ENCODE measurements at regions not wholly inside any gene's neighbourhood (a gene's known extent, or its start where the extent isn't known, plus 50 kb on each side); places are given as distances from the start of the nearest gene placed in this dataset.

DNA sequence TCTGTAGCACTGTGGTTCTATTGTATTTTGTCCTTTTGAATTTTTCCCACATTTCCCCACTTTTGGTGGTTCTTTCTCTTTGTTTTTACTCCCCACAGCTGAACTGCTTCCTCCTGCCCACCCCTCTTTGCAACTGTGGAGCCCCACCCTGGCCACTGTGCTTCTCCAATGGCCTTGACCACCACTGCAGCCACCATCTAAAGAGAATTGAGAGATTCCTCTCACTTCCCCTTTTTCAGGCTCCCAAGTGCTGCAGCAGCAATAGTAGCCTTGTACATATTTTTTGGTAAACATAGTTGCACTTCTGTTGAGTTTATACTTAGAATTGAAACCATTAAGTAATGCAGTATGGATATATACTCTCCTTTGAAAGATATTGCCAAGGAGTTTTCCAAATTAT, 51.3 kb upstream of the FRMPD3 start:
- Histone ChIP-seq H3K27ac (ENCODE audit: extremely low read length, insufficient read depth, low read length) (no peak overlapping the region), H3K36me3 (replicated peaks in 1 of 2; ENCODE audit: control insufficient read depth in 1 of 2, insufficient read depth in 2 of 2, low read length in 2 of 2) (no peaks in the 10 kb centered on the region), H3K27me3 (ENCODE audit: control insufficient read depth in 1 of 2, insufficient read depth in 2 of 2, low read length in 2 of 2) (no peaks in the 10 kb centered on the region), H3K4me2 (ENCODE audit: low read depth, low read length) (no peak overlapping the region), H3K4me1 (ENCODE audit: insufficient read depth, low read length) (no peaks in the 10 kb centered on the region), H2AFZ (ENCODE audit: low read length) (no peak overlapping the region), H3K9me3 (ENCODE audit: low read length) (no peaks in the 10 kb centered on the region), H4K20me1 (ENCODE audit: insufficient read depth, low read length) (no peaks in the 10 kb centered on the region), H3K79me2 (ENCODE audit: insufficient read depth, low read length) (no peaks in the 10 kb centered on the region), H3K4me3 (replicated peaks in 1 of 3; ENCODE audit: insufficient read depth in 1 of 3, low read depth in 2 of 3, low read length in 3 of 3) (no peak overlapping the region), H3K9ac (ENCODE audit: insufficient read depth, low read depth, low read length) (no peak overlapping the region)
- DNase-seq (ENCODE audit: low spot score), result no peak
- CTCF ChIA-PET (ENCODE audit: low intra/inter-chr PET ratio, low total read pairs), result no interaction called here
- POLR2A ChIA-PET, result no interaction called here
- intact Hi-C loops (cut with micrococcal nuclease; ENCODE audit: unreplicated experiment) (no loop called here), in situ Hi-C loops (cut with HindIII; ENCODE audit: extremely low pct_ligation_motif_present, low pct_unique_long_range_greater_than_20kb) (no loop called here)
- TF ChIP-seq NPAS2 (CRISPR knock-in tag; IDR thresholded peaks at IDR 0.05; ENCODE audit: borderline replicate concordance) (no peak), ZNF614 (CRISPR knock-in tag; IDR thresholded peaks at IDR 0.05; ENCODE audit: borderline replicate concordance) (no peak), RFX3 (CRISPR knock-in tag; IDR thresholded peaks at IDR 0.05) (no peak), SP2 (CRISPR knock-in tag; IDR thresholded peaks at IDR 0.05) (no peak), HDAC2 (CRISPR knock-in tag; IDR thresholded peaks at IDR 0.05) (no peak), MED13 (CRISPR knock-in tag; IDR thresholded peaks at IDR 0.05) (no peak), CBX2 (IDR thresholded peaks at IDR 0.05; ENCODE audit: low read depth, low read length) (no peak), CBX2 (CRISPR knock-in tag; IDR thresholded peaks at IDR 0.05; ENCODE audit: low read depth) (no peak), ZNF768 (CRISPR knock-in tag; IDR thresholded peaks at IDR 0.05) (no peak), RFX1 (IDR thresholded peaks at IDR 0.05) (no peak), STAG1 (CRISPR knock-in tag; IDR thresholded peaks at IDR 0.05) (no peak), ZNF24 (IDR thresholded peaks at IDR 0.05) (no peak), TARDBP (CRISPR knock-in tag; IDR thresholded peaks at IDR 0.05) (no peak), MEF2D (CRISPR knock-in tag; IDR thresholded peaks at IDR 0.05) (no peak), ZFY (CRISPR knock-in tag; IDR thresholded peaks at IDR 0.05) (no peak), RBM39 (IDR thresholded peaks at IDR 0.05; ENCODE audit: low read depth, low read length, poor library complexity, severe bottlenecking) (no peak)
- TF ChIP-seq, protein P1, sequence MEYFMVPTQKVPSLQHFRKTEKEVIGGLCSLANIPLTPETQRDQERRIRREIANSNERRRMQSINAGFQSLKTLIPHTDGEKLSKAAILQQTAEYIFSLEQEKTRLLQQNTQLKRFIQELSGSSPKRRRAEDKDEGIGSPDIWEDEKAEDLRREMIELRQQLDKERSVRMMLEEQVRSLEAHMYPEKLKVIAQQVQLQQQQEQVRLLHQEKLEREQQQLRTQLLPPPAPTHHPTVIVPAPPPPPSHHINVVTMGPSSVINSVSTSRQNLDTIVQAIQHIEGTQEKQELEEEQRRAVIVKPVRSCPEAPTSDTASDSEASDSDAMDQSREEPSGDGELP (IDR thresholded peaks at IDR 0.05; ENCODE audit: borderline replicate concordance, low read depth), result no peak
- TF ChIP-seq, protein P2, sequence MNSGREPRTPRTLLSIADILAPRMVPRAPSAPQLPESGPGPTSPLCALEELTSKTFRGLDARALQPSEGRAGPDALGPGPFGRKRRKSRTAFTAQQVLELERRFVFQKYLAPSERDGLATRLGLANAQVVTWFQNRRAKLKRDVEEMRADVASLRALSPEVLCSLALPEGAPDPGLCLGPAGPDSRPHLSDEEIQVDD (CRISPR knock-in tag; IDR thresholded peaks at IDR 0.05; ENCODE audit: borderline replicate concordance), result no peak
- no TSS peak for BruUV-seq (replicated peaks)
- FAIRE-seq, result no peak
- ATAC-seq, result no peak
